Spleen (tissue), 11 donors: ENCODE measurements at regions not wholly inside any gene's neighbourhood (a gene's known extent, or its start where the extent isn't known, plus 50 kb on each side); places are given as distances from the start of the nearest gene placed in this dataset.

Source experiments
- DNase-seq: peaks from one replicate; pipeline ENCODE4 v3.0.0-alpha.2; 2020
- H3K27ac ChIP-seq, 8 donors: fragments of 200-600 bp; sonication (generic) in 7 of 8; 1 replicate in 4 of 8; 2 replicates in 4 of 8; pipeline versions ENCODE4 v1.5.0 to v1.8.0; 2016 to 2021; ENCODE audit warnings: inconsistent platforms in 4 of 8, mild to moderate bottlenecking in 4 of 8, moderate library complexity in 1 of 8
- H3K27me3 ChIP-seq, 7 donors: fragments of 200-600 bp; sonication (generic) in 6 of 7; replicated peaks in 1 of 7; 1 replicate in 4 of 7; 2 replicates in 3 of 7; pipeline versions ENCODE4 v1.5.0 to v1.8.0; 2016 to 2021; ENCODE audit warnings: inconsistent platforms in 3 of 7, mild to moderate bottlenecking in 1 of 7
- H3K36me3 ChIP-seq, 6 donors: fragments of 200-600 bp; sonication (generic) in 5 of 6; 1 replicate in 4 of 6; 2 replicates in 2 of 6; pipeline versions ENCODE4 v1.5.0 to v1.8.0; 2016 to 2021; ENCODE audit warnings: inconsistent platforms in 2 of 6
- H3K4me1 ChIP-seq, 6 donors: fragments of 200-600 bp; sonication (generic) in 5 of 6; 1 replicate in 3 of 6; 2 replicates in 3 of 6; pipeline versions ENCODE4 v1.5.0 to v1.8.0; 2016 to 2021; ENCODE audit warnings: inconsistent platforms in 3 of 6
- H3K4me3 ChIP-seq, 8 donors: fragments of 200-600 bp; sonication (generic) in 7 of 8; 1 replicate in 4 of 8; 2 replicates in 4 of 8; pipeline versions ENCODE4 v1.5.0 to v1.8.0; 2016 to 2021; ENCODE audit warnings: inconsistent platforms in 4 of 8, mild to moderate bottlenecking in 4 of 8, moderate library complexity in 2 of 8
- H3K9me3 ChIP-seq, 8 donors: fragments of 200-600 bp; sonication (generic) in 7 of 8; 1 replicate in 4 of 8; 2 replicates in 4 of 8; pipeline versions ENCODE4 v1.5.0 to v1.8.0; 2016 to 2021; ENCODE audit warnings: inconsistent platforms in 4 of 8
- CTCF ChIP-seq, 11 experiments: fragments of 200-600 bp in 7 of 11; fragments of 450-650 bp in 4 of 11; sonication (generic) in 4 of 11; IDR thresholded peaks in 8 of 11; conservative IDR thresholded peaks in 3 of 11; 1 replicate in 7 of 11; 2 replicates in 4 of 11; pipeline versions ENCODE4 v1.4.0 to v1.8.0; 2016 to 2021; ENCODE audit warnings: antibody characterized with exemption in 11 of 11, inconsistent platforms in 4 of 11, mild to moderate bottlenecking in 1 of 11
- POLR2A ChIP-seq, 3 donors: fragments of 450-650 bp; IDR thresholded peaks; one replicate each; pipeline ENCODE4 v1.5.1; 2017; ENCODE audit warnings: antibody characterized with exemption in 3 of 3, mild to moderate bottlenecking in 1 of 3
- POLR2AphosphoS5 ChIP-seq, 3 donors: sonication (generic); formaldehyde crosslinking; IDR thresholded peaks; one replicate each; pipeline ENCODE4 v1.5.1; 2017; ENCODE audit warnings: antibody characterized with exemption in 3 of 3
- WGBS, 5 donors: extraction: QIAGEN DNeasy Blood & Tissue Kit in 3 of 5; methylation state at CpG; one replicate each; pipeline versions ENCODE4 v1.1.5 to v1.1.7; 2013 to 2018; 5-methylcytosine and 5-hydroxymethylcytosine counted together
- intact Hi-C: fragments of 100-400 bp; cut with DNase I; formaldehyde crosslinking; loops from one replicate; pipeline ENCODE4 v1.15.0; 2023; ENCODE audit warnings: low total_unique reads
- donor health status: healthy with polysubstance abuse.
- donor health status: DM: no; HTN: no; CAD: no; lungs with moderate emphysema.
- donor health status: DM: no; HTN: no; CAD: no.
- donor health status: Bipolar disorder and iron deficiency.
- donor health status: healthy.
- donor health status: DM: no; HTN: no; CAD: no.
- donor health status: DM: yes; HTN: yes; CAD: no.

GRCh38 chr9:89902450-89903140 lies 297.8 kb downstream of the GADD45G start:
- peaks cover 0 to 19% (median 0%) of the 10 kb centered on the region in 7 donors for H3K27me3 ChIP-seq
- no peaks in the 10 kb centered on the region for H3K36me3 ChIP-seq
- H3K4me1 ChIP-seq = peaks cover 0 to 5% (median 0%) of the 10 kb centered on the region in 6 donors
- H3K4me3 ChIP-seq = no peak overlapping the region
- no peak for DNase-seq
- no peaks in the 10 kb centered on the region for H3K9me3 ChIP-seq
- WGBS, 5 donors = 59 to 81% (median 77%) methylated on average over 8 of the region's 8 CpGs
- TF ChIP-seq CTCF (IDR thresholded peaks at IDR 0.05 in 8 of 11, conservative IDR thresholded peaks at IDR 0.05 in 3 of 11) = no peak
- TF ChIP-seq POLR2AphosphoS5 (IDR thresholded peaks at IDR 0.05) = peak in 2 of 3 donors; percentile 25 to 32
- intact Hi-C loops = no loop called here
- peak overlapping the region in 1 of 8 donors; percentile 28 for H3K27ac ChIP-seq

- H3K4me1 ChIP-seq = peaks cover 0 to 5% (median 0%) of the 10 kb centered on the region in 6 donors
- no peak for TF ChIP-seq POLR2AphosphoS5 (IDR thresholded peaks at IDR 0.05)
- no peak for TF ChIP-seq CTCF (IDR thresholded peaks at IDR 0.05 in 8 of 11, conservative IDR thresholded peaks at IDR 0.05 in 3 of 11)
- no peak for TF ChIP-seq POLR2A (IDR thresholded peaks at IDR 0.05)
- intact Hi-C loops = no loop called here
- no peak for DNase-seq
- H3K27me3 ChIP-seq = peaks cover 0 to 19% (median 0%) of the 10 kb centered on the region in 7 donors
- H3K27ac ChIP-seq = no peak overlapping the region
- WGBS, 5 donors = 68 to 87% (median 78%) methylated on average over 2 to 3 of the region's 3 CpGs
- H3K4me3 ChIP-seq = no peak overlapping the region
- H3K9me3 ChIP-seq = no peaks in the 10 kb centered on the region
- H3K36me3 ChIP-seq = no peaks in the 10 kb centered on the region
Measured at GRCh38 chr9:89903141-89903475, 298.3 kb downstream of the GADD45G start.

- peaks cover 0 to 19% (median 0%) of the 10 kb centered on the region in 7 donors for H3K27me3 ChIP-seq
- peaks cover 0 to 5% (median 0%) of the 10 kb centered on the region in 6 donors for H3K4me1 ChIP-seq
- no peak overlapping the region for H3K4me3 ChIP-seq
- DNase-seq = no peak
- no peak overlapping the region for H3K27ac ChIP-seq
- intact Hi-C loops = no loop called here
- 81 to 92% (median 88%) methylated on average over 5 of the region's 5 CpGs for WGBS, 5 donors
- no peak for TF ChIP-seq POLR2A (IDR thresholded peaks at IDR 0.05)
- TF ChIP-seq CTCF (IDR thresholded peaks at IDR 0.05 in 8 of 11, conservative IDR thresholded peaks at IDR 0.05 in 3 of 11) = no peak
- no peak for TF ChIP-seq POLR2AphosphoS5 (IDR thresholded peaks at IDR 0.05)
- no peaks in the 10 kb centered on the region for H3K36me3 ChIP-seq
- no peaks in the 10 kb centered on the region for H3K9me3 ChIP-seq
Measured at GRCh38 chr9:89905606-89906338, 301.0 kb downstream of the GADD45G start.
